GM13976 (cell line): ENCODE measurements at regions not wholly inside any gene's neighbourhood (a gene's known extent, or its start where the extent isn't known, plus 50 kb on each side); places are given as distances from the start of the nearest gene placed in this dataset.

Experiments used
- DNase-seq: peaks from one replicate; pipeline ENCODE4 v3.0.0; 2012; ENCODE audit warnings: low spot score
- CTCF ChIP-seq: IDR thresholded peaks from 2 replicates; pipeline ENCODE4 v1.5.1; 2012; ENCODE audit warnings: borderline replicate concordance, mild to moderate bottlenecking; ENCODE audit not compliant: insufficient read depth; ENCODE audit errors: extremely low read depth, missing control alignments, control extremely low read depth
- in situ Hi-C: fragments of 300-500 bp; cut with MboI; formaldehyde crosslinking; loops from one replicate; pipeline ENCODE4 v1.12.0; 2022; ENCODE audit warnings: low sequenced_read_pairs, mixed read lengths, inconsistent platforms; ENCODE audit not compliant: unreplicated experiment

DNA sequence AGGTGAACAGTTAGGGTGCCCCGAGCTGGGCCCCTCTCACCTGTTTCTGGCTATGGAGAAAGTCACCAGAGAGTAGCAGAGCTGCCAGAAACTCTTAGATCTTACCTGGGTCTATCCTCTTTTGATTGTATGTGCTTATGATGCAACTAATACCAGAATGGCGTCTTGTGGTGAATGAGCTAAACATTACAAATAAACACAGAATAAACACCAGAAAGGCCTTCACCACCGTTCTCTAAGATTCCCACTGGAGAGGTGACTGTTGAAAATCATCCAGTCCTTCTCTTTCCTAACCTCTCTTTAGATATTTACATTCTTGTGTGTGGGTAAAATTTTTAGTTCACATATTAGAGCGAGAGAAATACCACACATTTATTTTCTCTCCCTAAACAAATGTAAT lies 241.7 kb upstream of the GAS1 start:
- in situ Hi-C loops: no loop called here
- no peak for DNase-seq
- TF ChIP-seq CTCF: no peak

- in situ Hi-C loops: no loop called here
- TF ChIP-seq CTCF: no peak
- DNase-seq: no peak
Observed at GRCh38 chr9:87193151-87193550, 245.8 kb upstream of the GAS1 start.

DNA sequence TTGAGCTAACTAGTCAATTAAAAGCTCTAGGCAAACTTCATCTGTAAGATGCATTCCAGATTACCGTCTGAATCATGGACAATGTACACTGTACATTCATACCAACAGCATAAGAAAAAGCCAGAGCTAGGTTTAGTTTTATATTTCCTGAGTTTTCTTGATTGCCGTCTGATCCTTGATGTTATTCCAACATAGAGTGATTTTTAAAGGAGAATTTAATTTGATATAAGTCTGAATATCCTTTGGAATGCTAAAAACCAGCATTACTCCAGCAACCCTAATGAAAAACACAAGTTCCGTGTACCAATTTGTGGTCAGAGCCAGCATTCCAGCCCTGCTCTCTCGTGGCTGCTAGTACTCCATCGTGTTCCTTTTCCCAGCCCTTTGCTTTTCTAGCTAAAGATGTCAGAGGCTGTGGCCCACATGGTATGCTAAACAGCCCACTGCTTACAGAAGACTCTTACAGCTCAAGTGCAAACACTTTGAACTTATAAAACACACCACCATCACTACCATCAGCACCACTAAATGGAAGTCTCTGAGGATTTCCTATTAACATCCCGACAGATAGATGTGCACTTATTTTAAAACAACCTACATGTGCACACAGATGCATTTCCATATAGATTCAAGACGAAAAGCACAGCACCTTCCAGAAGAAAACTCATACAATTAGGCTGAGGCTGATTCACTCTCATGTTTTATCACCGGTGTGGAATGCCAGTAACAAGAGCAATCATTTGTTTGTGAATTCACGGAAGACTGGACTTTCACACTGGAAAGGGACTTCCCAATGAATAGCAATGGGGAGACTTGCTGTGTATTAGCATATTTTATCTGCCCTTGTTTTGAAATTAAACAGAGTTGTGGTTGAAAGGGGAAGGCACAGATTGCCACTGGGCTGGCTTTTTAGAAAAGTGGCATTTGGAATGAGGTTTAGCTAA lies 246.9 kb upstream of the GAS1 start:
- TF ChIP-seq CTCF: no peak
- in situ Hi-C loops: no loop called here
- DNase-seq: no peak

- DNase-seq: no peak
- in situ Hi-C loops: no loop called here
- TF ChIP-seq CTCF: no peak
Observed at GRCh38 chr9:87195306-87195705, 248.0 kb upstream of the GAS1 start.

- in situ Hi-C loops: no loop called here
- no peak for DNase-seq
- TF ChIP-seq CTCF: no peak
Observed at GRCh38 chr9:87197349-87198130, 250.2 kb upstream of the GAS1 start.

GRCh38 chr9:87198716-87199115 lies 251.4 kb upstream of the GAS1 start:
- in situ Hi-C loops: no loop called here
- DNase-seq: no peak
- TF ChIP-seq CTCF: no peak
